ENCODE measurements at regions not wholly inside any gene's neighbourhood (a gene's known extent, or its start where the extent isn't known, plus 50 kb on each side); places are given as distances from the start of the nearest gene placed in this dataset.

DNA sequence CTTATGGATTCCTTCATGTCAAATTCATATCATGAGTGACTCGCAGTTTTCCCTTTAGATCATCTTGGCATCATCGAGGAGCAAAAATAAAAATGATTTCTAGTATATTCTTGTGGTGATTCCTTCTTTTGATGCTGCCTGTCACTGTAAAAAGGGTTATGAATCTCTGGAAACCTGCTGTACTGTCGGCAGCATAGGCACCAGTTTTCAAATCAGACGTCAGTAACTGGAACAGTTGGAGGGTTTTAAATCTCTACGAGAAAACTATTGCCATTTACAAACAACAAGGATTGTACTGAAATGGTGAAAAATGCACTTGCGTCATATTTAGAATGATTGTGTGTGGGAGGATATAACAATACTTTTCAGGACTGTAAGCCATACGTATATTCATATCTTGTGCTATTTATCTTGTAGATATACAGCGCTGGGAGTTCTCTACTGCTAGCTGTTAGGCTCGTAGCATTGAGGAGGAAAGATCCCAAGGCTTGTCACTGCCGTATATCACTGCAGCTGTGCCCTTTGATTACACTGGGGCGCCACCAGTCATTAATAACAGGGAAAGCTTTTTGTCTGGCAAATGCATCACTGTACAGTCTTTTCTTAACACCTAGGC is 320.7 kb downstream of the MTX2 start:
- H3K4me3 ChIP-seq (ENCODE audit: low read depth, low read length) = no peak overlapping the region
- no peak for DNase-seq (ENCODE audit: low read depth)
- TF ChIP-seq, protein P1, sequence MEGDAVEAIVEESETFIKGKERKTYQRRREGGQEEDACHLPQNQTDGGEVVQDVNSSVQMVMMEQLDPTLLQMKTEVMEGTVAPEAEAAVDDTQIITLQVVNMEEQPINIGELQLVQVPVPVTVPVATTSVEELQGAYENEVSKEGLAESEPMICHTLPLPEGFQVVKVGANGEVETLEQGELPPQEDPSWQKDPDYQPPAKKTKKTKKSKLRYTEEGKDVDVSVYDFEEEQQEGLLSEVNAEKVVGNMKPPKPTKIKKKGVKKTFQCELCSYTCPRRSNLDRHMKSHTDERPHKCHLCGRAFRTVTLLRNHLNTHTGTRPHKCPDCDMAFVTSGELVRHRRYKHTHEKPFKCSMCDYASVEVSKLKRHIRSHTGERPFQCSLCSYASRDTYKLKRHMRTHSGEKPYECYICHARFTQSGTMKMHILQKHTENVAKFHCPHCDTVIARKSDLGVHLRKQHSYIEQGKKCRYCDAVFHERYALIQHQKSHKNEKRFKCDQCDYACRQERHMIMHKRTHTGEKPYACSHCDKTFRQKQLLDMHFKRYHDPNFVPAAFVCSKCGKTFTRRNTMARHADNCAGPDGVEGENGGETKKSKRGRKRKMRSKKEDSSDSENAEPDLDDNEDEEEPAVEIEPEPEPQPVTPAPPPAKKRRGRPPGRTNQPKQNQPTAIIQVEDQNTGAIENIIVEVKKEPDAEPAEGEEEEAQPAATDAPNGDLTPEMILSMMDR (conservative IDR thresholded peaks at IDR 0.05; ENCODE audit: low read depth, low read length) = no peak

DNA sequence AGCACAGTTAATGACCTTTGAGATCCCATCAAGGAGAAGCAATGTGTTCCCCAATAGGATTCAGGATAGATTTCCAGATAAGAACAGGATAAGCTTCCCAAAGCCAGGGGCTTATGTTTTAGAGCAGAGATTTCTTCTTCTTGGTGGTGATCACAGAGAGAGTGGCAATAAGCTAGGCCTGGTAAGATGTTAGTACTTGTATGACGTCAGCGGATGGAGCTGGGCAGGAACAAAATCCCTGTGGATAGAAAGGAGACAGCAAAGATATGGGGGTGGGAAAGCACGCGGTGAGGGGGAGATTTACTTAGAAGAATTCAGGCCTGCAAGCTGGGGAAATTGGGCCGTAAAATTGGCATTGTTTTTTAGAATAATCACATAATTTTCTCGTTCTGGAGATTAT is 323.0 kb downstream of the MTX2 start:
- TF ChIP-seq, protein P1 (conservative IDR thresholded peaks at IDR 0.05; ENCODE audit: low read depth, low read length) = no peak
- no peak for DNase-seq (ENCODE audit: low read depth)
- H3K4me3 ChIP-seq (ENCODE audit: low read depth, low read length) = no peak overlapping the region

DNA sequence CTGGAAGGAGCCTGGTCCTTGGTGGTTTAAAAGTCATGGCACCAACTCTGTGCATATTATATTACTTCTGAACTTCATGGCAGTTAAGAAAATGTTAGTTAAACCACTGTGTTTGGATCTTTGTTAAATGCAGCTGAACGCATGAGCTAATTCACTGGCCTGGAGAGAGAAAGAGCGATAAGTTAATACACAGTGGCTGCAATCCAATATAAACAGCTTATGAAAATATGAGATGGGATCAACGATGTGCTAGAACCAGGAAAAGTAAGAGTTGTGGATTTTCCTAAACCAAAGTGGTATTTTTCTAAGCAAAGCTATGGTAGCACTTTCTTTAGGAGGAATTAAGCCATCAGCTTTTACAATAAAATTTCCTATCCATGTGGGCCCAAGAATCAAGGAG is 326.7 kb downstream of the MTX2 start:
- TF ChIP-seq, protein P1 (conservative IDR thresholded peaks at IDR 0.05; ENCODE audit: low read depth, low read length) = no peak
- no peak for DNase-seq (ENCODE audit: low read depth)

DNA sequence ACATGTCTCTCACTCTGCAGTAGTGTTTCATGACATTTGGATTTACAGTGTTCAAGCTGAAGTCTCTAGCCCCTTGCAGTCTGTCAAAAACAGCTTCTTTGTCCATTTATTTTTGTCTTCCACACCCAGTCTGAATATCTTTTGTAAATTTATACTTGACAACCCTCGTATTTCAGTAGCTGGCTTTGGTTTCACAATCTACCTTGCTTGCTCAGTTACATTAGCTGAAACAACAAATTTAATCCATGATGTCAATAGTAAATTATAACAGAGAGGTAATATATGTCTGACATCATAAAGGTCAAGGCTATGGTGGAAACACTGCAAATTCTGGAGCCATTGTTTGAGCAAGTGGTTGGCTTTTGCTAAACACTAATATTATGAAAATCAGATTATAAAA is 328.7 kb downstream of the MTX2 start:
- TF ChIP-seq, protein P1 (conservative IDR thresholded peaks at IDR 0.05; ENCODE audit: low read depth, low read length) = no peak
- DNase-seq (ENCODE audit: low read depth) = no peak
- H3K4me3 ChIP-seq (ENCODE audit: low read depth, low read length) = no peak overlapping the region

More for the DNA sequence above, 326.7 kb downstream of the MTX2 start:
- no peak overlapping the region for H3K4me3 ChIP-seq (ENCODE audit: low read depth, low read length)

DNA sequence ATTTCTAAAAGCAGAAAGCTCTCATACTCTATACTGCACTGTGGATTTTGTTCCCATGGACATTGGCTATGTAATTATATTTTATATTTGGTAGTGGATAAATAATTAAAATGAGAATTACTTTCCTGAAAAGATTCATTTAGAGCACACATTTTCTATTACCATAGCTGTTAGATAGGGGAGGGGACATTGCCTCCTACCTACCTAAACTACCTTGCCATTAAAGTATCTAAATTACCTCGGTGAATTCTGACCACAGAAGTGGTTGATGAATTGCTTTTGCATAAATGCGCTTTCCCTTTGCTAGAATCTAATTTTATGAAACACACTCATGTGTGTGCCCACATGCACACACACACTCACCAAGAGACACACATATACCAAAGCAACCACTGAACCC is 329.1 kb downstream of the MTX2 start:
- TF ChIP-seq, protein P1 (conservative IDR thresholded peaks at IDR 0.05; ENCODE audit: low read depth, low read length) = no peak
- no peak overlapping the region for H3K4me3 ChIP-seq (ENCODE audit: low read depth, low read length)
- DNase-seq (ENCODE audit: low read depth) = no peak

DNA sequence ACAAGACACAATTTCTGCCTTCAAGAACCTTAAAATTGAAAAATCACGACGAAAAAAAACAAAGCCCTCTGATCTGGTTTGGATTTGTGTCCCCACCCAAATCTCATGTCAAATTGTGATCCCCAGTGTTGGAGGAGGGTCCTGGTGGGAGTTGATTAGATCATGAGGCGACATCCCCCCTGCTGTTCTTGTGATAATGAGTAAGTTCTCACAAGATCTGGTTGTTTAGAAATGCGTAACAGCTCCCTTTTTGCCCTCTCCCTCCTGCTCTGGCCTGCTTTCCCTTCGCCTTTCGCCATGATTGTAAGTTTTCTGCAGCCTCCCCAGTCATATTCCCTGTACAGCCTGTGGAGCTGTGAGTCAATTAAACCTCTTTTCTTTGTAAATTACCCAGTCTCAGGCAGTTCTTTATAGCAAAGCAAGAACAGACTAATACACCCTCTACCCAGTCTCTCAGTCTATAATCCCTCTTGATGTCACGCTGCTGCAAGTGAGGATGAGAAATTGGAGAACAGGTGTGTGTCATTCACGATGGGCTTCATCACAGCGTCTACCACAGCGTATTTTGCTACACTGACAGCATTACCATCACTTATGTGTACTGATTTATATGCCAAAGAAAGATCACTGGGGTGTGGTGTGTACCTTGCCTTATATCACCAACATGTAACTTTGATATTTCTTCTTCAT is 330.7 kb downstream of the MTX2 start:
- no peak for DNase-seq (ENCODE audit: low read depth)
- TF ChIP-seq, protein P1 (conservative IDR thresholded peaks at IDR 0.05; ENCODE audit: low read depth, low read length) = no peak
- H3K4me3 ChIP-seq (ENCODE audit: low read depth, low read length) = no peak overlapping the region

DNA sequence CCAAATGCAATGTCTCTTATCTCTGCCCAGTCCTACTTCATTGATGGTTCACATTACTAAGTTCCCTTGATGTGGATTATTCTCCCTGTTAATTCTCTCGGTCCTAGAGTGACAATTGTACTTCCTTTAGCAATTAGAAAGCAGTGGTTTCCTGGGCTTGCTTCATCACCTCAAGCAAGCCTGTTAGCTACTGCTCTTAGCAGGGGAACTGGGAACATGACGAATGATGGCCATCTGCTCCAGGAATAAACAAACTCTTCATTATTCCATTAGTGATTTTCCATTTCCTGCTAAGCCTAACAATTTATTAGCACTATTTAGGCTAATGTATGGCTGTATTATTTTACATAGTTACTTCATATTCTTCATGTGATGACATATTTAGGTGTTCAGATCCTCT is 331.8 kb downstream of the MTX2 start:
- DNase-seq (ENCODE audit: low read depth) = no peak
- TF ChIP-seq, protein P1 (conservative IDR thresholded peaks at IDR 0.05; ENCODE audit: low read depth, low read length) = no peak
- H3K4me3 ChIP-seq (ENCODE audit: low read depth, low read length) = no peak overlapping the region

Data from epithelial cell of proximal tubule (primary cell).